Brain microvascular endothelial cell (primary cell): ENCODE measurements at regions not wholly inside any gene's neighbourhood (a gene's known extent, or its start where the extent isn't known, plus 50 kb on each side); places are given as distances from the start of the nearest gene placed in this dataset.

ENCODE experiments used
- DNase-seq: peaks from one replicate; pipeline ENCODE4 v3.0.0-alpha.2; 2020
- H3K27ac ChIP-seq: fragments of 250-450 bp; sonication (Bioruptor Pico); 2 replicates; pipeline ENCODE4 v1.5.1; 2020; ENCODE audit warnings: mild to moderate bottlenecking, moderate library complexity
- H3K27me3 ChIP-seq: fragments of 250-450 bp; sonication (Bioruptor Pico); replicated peaks from 2 replicates; pipeline ENCODE4 v1.5.1; 2020; ENCODE audit warnings: mild to moderate bottlenecking
- H3K36me3 ChIP-seq: fragments of 250-450 bp; sonication (Bioruptor Pico); replicated peaks from 2 replicates; pipeline ENCODE4 v1.5.1; 2020; ENCODE audit warnings: mild to moderate bottlenecking
- H3K4me3 ChIP-seq: 2 replicates; pipeline ENCODE4 v1.5.1; 2011; ENCODE audit warnings: low read depth, mild to moderate bottlenecking, control low read depth, low read length, moderate library complexity
- CTCF ChIP-seq: IDR thresholded peaks from 2 replicates; pipeline ENCODE4 v1.5.1; 2011; ENCODE audit warnings: low read depth, mild to moderate bottlenecking, moderate library complexity, low read length, control low read depth, inconsistent platforms; ENCODE audit errors: missing control alignments
- in situ Hi-C: cut with HindIII; loops from 2 replicates; pipeline ENCODE4 v1.10.0; 2017; ENCODE audit warnings: low sequenced_read_pairs, low pct_ligation_motif_present

GRCh38 chr6:4291453-4292403, 156.4 kb upstream of the ECI2 start:
- in situ Hi-C loops: no loop called here
- no peak for TF ChIP-seq CTCF
- Histone ChIP-seq H3K27ac (no peak overlapping the region), H3K36me3 (no peaks in the 10 kb centered on the region), H3K4me3 (no peak overlapping the region), H3K27me3 (no peaks in the 10 kb centered on the region)
- peak; percentile 58 for DNase-seq

- H3K27ac ChIP-seq: no peak overlapping the region
- no peak for DNase-seq
- H3K36me3 ChIP-seq: no peaks in the 10 kb centered on the region
- no peak overlapping the region for H3K4me3 ChIP-seq
- H3K27me3 ChIP-seq: no peaks in the 10 kb centered on the region
- no peak for TF ChIP-seq CTCF
- in situ Hi-C loops: no loop called here
These were observed 154.5 kb upstream of the ECI2 start for GRCh38 chr6:4289770-4290320.

- Histone ChIP-seq H3K36me3 (no peaks in the 10 kb centered on the region), H3K27me3 (peaks cover 2% of the 10 kb centered on the region), H3K27ac (no peak overlapping the region), H3K4me3 (no peak overlapping the region)
- in situ Hi-C loops: no loop called here
- TF ChIP-seq CTCF: no peak
- no peak for DNase-seq
These were observed 152.5 kb upstream of the ECI2 start for GRCh38 chr6:4287811-4288244.

GRCh38 chr6:4287372-4287771, 152.0 kb upstream of the ECI2 start:
- in situ Hi-C loops: no loop called here
- Histone ChIP-seq H3K27ac (no peak overlapping the region), H3K4me3 (no peak overlapping the region), H3K27me3 (peaks cover 2% of the 10 kb centered on the region), H3K36me3 (no peaks in the 10 kb centered on the region)
- no peak for TF ChIP-seq CTCF
- DNase-seq: no peak

- DNase-seq: no peak
- in situ Hi-C loops: no loop called here
- no peaks in the 10 kb centered on the region for H3K36me3 ChIP-seq
- no peak overlapping the region for H3K4me3 ChIP-seq
- TF ChIP-seq CTCF: no peak
- no peak overlapping the region for H3K27ac ChIP-seq
- peaks cover 8% of the 10 kb centered on the region for H3K27me3 ChIP-seq
These were observed 147.6 kb upstream of the ECI2 start for GRCh38 chr6:4282926-4283325.
